ENCODE measurements at regions not wholly inside any gene's neighbourhood (a gene's known extent, or its start where the extent isn't known, plus 50 kb on each side); places are given as distances from the start of the nearest gene placed in this dataset.

GRCh38 chr14:39492267-39492666, 60.0 kb upstream of the FBXO33 start:
- TF ChIP-seq MZF1 (CRISPR knock-in tag; IDR thresholded peaks at IDR 0.05; ENCODE audit: borderline replicate concordance) (no peak), SP2 (CRISPR knock-in tag; IDR thresholded peaks at IDR 0.05) (no peak), NCOR1 (IDR thresholded peaks at IDR 0.05; ENCODE audit: borderline replicate concordance, low read length) (no peak), ZNF282 (IDR thresholded peaks at IDR 0.05; ENCODE audit: partially characterized antibody) (no peak), TMF1 (CRISPR knock-in tag; IDR thresholded peaks at IDR 0.05; ENCODE audit: low read depth) (no peak)

Data from HepG2 (cell line).